ENCODE measurements at regions not wholly inside any gene's neighbourhood (a gene's known extent, or its start where the extent isn't known, plus 50 kb on each side); places are given as distances from the start of the nearest gene placed in this dataset.

DNA sequence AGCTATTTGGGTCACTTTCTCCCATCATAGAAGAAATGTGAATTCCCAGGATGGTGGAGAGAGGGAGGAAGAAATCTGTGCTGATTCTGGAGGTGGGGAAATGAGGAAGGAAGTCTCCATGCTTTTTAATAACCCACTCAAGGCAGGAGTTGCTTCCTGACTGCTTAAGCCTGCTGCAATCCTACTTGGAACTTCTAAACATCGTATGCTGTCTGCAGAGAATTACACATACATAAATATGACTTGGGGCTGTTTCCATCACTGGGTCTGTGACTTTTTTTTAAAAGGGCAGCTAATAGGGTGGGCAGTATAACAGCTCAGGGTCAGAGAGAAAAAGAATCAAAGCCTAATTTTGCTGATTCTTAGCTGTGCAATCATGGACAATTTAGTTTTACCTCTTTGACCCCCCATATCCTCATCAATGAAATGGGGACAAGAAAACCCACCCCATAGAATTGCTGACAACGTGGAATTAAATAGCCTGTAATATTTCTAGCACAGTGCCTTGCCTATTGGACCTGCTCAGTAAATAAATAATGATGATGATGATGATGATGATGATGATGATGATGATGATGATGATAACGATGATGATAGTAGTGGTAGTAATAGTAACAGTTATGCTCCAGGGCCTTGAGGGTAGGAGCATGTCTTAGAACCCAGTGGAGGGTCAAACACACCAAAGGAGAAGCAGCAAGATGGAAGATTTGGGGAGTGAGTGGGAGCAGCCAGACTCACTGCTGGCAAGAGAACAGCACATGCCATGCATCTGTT lies 166.7 kb upstream of the LRFN2 start:
- TF ChIP-seq, protein P1, sequence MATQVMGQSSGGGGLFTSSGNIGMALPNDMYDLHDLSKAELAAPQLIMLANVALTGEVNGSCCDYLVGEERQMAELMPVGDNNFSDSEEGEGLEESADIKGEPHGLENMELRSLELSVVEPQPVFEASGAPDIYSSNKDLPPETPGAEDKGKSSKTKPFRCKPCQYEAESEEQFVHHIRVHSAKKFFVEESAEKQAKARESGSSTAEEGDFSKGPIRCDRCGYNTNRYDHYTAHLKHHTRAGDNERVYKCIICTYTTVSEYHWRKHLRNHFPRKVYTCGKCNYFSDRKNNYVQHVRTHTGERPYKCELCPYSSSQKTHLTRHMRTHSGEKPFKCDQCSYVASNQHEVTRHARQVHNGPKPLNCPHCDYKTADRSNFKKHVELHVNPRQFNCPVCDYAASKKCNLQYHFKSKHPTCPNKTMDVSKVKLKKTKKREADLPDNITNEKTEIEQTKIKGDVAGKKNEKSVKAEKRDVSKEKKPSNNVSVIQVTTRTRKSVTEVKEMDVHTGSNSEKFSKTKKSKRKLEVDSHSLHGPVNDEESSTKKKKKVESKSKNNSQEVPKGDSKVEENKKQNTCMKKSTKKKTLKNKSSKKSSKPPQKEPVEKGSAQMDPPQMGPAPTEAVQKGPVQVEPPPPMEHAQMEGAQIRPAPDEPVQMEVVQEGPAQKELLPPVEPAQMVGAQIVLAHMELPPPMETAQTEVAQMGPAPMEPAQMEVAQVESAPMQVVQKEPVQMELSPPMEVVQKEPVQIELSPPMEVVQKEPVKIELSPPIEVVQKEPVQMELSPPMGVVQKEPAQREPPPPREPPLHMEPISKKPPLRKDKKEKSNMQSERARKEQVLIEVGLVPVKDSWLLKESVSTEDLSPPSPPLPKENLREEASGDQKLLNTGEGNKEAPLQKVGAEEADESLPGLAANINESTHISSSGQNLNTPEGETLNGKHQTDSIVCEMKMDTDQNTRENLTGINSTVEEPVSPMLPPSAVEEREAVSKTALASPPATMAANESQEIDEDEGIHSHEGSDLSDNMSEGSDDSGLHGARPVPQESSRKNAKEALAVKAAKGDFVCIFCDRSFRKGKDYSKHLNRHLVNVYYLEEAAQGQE (IDR thresholded peaks at IDR 0.05; ENCODE audit: insufficient read depth in 1 of 2, low read depth in 2 of 2, low read length in 2 of 2): no peak
- TF ChIP-seq POLR2AphosphoS5 (IDR thresholded peaks at IDR 0.05; ENCODE audit: low read depth, low read length) (no peak), SIN3A (IDR thresholded peaks at IDR 0.05; ENCODE audit: borderline replicate concordance, insufficient read depth, low read length) (no peak)

All from PFSK-1 (cell line).